NCI-H2196 (cell line): ENCODE measurements at regions not wholly inside any gene's neighbourhood (a gene's known extent, or its start where the extent isn't known, plus 50 kb on each side); places are given as distances from the start of the nearest gene placed in this dataset.
"Not testable (repeated sequence)": the region's sequence is repeated elsewhere in the genome, so short reads cannot be mapped to it uniquely, and the experiment has no call there.

Experiments used
- DNase-seq: peaks from one replicate; lab custom pipeline; 2025; ENCODE audit not compliant: unreplicated experiment; lab: John Stamatoyannopoulos, UW

DNA sequence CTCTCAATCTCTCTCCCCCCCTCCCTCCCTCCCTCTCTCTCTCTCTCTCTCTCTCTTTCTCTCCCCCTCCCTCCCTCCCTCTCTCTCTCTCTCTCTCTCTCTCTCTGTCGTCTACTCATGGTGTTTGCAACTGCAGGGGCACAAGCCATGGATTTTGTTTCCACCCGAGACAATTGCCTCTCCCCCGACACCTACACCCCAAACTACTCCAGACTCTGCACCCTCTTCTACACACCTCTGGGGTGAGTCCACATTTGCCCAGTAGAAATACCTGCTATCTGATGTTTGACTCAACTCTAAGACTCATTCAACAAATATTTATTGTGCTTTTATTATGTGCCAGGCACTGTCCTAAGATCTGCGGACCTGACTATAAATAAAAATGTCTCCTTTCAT is 93.7 kb downstream of the TMEM17 start:
- no peak for DNase-seq

DNA sequence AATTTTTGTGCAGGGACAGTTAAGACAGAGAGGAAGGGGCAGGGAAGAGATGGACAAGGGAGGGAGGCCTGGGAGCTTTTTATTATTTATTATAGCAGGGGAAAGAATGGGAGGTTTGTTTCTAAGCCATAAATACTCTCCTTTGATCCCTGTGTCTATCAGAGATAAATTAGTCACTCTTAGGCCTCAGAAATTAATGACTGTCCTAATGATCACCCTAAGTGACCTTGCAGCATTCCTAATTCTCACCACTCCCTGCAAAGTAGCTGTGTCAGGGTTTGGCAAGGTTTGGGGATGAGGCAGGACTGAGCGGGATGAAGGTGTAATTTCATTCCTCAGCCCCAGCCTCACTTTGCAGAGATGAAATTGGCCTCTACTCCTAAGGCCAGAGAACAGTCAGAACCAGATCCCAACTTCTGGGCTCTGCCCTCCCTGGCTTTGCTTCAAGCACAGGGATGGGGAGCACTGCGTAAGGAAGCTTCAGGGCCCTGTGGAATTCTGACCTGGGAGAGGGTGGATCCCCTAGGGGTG is 95.0 kb downstream of the TMEM17 start:
- no peak for DNase-seq

DNA sequence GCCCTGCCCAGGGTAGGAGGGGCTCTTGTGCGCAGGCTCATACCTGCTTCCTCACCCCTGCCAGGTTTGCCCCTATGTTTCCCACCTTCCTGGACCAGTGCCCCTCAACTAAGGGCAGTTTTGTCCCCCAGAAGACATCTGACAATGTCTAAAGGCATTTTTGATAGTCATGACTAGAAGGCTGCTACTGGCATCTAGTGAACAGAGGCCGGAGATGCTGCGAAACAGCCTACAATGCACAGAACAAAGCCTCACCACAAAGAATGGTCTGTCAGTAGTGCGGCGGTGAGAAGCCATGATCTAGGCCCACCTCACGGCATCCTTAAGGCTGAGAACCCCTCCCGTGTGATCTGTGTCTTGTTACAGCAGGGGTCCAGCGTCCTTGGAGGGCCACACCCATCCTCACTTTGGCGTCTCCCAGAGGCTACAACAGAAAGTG is 96.0 kb downstream of the TMEM17 start:
- DNase-seq: peak; percentile 12

DNA sequence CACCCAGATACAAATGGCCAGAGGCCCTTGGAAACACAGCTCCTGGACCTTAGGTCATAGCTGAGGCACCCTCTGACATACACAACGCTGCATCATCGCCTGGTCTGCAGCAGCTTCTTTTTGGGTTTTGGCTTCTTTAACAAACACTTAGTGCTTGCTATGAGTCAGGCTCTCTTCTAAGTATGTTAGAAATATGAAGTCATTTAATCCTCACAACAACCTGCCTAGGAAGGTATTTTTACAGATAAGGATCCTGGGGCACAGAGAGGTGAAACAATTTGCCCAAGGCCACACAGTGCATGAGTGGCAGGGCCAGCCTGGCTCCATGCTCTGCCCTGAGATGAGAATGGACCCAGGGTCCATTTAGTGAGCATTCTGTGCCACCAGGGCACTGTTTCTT is 96.6 kb downstream of the TMEM17 start:
- DNase-seq: no peak

DNA sequence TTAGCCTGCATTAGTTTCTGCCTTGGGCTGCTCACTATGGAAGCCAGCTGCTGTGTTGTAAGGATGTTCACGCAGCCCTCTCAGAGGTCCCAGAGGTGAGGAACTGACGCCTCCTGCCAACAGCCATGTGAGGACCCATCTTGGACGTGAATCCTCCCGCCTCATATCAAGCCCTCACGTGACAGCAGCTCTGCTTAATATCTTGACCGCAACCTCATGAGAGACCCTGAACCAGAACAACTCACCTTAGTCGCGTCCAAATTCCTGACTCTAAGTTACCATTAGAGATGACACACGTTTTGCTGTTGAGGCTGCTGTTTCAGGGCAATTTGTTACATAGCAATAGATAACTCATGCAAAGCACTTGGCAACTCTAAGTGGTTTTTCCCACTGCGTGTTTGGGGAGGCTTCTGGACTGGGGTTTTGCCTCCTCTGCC is 97.7 kb downstream of the TMEM17 start:
- DNase-seq: no peak

DNA sequence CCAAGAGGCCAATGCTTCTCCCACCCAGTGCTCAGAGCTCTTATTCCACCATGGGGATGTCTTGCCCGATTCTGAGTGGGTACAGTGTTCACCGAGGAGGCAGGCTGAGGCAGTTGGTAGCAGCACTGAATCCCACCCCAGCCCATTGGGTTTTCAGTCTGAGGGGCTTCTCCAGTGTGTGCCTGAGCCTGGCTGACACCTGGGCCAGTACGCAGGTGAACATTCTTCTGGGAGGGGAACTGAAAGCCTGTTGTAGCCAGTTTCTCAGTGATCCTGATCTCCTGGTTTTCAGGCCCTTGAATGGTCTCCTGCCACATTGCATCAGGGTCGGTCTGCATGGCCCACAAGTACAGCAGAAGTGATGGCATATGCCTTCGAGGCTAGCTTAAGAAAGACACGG is 98.2 kb downstream of the TMEM17 start:
- no peak for DNase-seq

DNA sequence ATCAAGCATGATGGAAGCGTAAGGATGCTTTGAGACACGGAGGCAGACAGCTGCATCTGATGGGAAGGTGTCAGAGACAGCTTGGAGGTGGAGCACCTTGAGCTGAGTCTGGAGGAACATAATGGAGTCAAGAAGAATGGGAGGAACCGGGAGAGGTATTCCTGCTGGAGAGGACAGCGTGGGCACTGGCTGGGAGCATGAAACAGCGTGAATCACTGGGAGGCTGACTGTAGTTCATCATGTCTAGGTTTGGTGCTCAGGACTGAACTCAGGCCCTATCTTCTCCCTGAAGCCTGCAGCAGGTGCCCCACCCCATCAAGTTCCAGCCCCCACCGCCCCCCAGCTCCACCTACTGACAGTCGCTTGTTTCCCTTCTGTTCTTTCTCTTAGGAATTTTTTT is 98.6 kb downstream of the TMEM17 start:
- DNase-seq: no peak

DNA sequence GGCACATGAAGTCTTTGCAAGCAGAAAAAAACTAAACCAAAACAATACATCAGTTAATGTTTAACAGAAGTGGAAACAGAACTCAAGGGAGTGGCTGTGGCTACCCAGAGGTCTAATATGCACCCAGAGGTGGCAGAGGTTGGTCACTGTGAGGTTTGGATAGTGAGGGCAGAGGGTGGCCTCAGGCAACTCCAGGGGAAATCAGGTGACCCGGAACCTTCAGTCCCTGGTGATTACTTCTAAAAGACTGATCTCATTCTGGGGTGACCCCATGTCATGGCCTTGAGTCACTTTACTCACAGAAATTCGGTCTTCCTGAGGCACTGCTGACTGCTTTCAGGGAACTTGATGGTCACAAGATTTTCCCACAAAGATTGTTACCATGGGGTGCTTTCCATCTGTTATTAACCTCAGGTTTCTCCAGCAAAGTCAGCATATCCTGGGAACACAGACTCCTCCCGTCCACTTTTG is 99.4 kb downstream of the TMEM17 start:
- DNase-seq: no peak

DNA sequence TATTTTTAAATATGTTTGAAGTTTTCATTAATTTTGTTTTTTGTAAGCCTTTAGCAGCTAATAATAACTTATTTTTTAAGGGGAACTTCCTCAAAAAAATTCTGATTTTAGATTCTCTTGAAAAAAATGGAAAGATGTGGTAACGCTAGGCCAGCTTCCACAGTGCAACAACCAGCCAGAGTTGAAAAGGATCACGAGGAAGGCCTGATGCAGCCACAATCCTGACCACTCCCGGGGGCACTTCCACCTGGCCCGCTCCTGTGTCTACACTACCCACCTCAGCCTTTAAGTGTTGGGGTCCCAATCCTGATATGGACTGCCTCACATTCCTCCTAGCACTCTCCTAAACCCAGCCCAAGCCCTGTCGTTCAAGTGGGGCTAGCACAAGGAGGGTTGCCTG is 101.1 kb downstream of the TMEM17 start:
- no peak for DNase-seq

DNA sequence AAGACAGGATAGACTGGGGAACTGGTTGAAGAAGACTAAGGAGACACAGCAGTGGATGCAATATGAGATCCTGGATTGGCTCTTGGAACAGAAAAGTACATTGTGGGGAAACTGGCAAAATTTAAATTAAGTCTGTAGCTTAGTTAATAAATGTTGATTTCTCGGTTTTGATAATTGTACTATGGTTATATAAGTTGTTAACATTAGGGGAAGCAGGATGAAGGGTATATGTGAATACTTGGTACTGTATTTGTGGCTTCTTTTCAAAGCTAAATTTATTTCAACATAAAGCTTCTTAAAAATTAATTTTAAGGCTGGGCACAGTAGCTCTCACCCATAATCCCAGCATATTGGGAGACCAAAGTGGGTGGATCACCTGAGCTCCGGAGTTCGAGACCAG is 103.8 kb downstream of the TMEM17 start:
- no peak for DNase-seq

DNA sequence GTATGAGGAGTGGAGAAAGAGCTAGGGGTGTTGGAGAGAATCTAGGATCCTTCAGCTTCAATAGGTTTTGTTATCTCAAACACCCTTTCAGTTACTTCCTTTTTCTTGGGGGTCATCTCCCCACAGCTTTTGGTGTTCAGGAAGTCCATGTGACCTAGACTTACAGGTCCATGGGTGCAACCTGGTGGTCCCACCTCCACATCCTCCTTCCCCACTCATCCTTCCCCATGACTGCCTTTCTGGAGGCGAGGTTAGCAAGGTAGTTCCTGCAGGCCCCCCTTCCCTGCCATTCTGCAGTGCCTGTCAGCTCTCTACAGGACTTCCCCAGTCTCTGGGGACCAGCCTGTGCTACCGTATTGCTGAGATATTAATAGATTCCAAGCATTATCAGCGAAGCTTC is 107.6 kb downstream of the TMEM17 start:
- no peak for DNase-seq

DNA sequence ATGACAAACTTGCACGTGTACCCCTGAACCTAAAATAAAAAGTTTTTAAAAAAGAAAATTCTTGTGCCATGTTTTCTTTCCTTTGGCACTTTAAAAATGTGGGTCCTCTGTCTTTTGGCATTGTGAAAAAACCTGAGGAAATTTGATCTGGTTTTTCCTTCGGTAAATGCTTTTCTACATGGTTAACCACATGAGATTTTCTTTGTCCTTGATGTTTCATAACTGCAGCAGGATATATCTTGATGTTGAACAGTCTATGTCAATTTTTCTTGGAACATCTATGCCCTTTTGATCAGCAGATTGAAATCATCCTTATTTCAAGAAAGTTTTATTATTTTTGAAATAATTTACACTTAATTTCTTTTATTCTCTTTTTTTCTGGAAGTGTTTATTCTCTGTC is 109.1 kb downstream of the TMEM17 start:
- no peak for DNase-seq

DNA sequence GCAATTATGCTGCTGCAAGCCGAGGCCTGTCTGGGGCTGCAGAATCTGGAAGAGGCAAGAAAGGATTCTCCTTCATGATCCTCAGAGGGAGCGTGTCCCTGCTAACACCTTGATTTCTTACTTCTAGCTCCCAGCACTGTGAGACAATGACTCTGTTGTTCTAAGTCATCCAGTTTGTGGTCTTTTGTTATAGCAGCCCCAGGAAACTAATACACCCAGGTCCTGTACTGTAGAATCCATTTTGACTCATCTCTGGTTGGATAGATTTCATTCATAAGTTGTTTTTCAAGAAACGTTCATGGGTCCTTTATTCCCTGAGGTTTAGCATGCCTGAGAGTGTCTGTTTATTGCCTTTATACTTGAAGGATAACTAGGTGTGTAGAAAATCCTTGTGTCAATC is 112.7 kb downstream of the TMEM17 start:
- DNase-seq: no peak

DNA sequence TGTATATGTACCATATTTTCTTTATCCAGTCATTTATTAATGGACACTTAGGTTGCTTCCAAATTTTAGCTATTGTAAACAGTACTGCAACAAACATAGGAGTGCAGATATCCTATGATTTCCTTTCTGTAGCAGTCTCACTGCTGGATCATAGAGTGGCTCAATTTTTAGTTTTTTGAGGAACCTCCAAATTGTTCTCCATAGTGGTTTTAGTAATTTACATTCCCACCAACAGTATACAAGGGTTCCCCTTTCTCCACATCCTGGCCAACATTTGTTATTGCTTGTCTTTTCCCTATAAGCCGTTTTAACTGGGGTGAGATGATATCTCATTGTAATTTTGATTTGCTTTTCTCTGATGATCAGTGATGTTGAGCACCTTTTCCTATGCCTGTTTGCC is 114.3 kb downstream of the TMEM17 start:
- DNase-seq: no peak

DNA sequence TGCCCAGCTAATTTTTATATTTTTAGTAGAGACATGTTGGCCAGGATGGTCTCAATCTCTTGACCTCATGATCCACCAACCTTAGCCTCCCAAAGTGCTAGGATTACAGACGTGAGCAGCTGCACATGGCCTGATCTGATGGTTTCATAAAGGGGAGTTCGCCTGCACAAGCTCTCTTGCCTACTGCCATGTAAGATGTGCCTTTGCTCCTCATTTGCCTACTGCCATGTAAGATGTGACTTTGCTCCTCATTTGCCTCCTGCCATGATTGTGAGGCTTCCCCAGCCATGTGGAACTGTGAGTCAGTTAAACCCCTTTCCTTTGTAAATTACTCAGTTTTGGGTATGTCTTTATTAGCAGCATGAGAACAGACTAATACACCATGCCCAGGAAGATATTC is 119.6 kb downstream of the TMEM17 start:
- not testable (repeated sequence) for DNase-seq

DNA sequence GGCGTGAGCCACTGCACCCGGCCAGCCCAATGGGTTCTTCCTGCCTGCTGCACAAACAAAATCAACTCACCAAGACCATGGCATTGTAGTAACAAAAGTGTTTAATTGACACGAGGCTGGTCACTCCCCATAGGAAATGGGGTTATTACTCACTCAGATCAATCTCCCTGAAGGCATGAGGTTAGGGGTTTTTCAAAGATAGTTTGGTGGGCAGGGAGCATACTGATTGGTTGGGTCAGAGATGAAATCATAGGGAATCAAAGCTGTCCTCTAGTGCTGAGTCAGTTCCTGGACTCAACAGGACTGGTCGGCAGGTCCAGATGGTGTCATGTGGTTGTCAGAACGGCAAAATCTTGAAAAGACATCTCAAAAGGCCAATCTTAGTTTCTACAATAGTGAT is 122.1 kb downstream of the TMEM17 start:
- DNase-seq: no peak

DNA sequence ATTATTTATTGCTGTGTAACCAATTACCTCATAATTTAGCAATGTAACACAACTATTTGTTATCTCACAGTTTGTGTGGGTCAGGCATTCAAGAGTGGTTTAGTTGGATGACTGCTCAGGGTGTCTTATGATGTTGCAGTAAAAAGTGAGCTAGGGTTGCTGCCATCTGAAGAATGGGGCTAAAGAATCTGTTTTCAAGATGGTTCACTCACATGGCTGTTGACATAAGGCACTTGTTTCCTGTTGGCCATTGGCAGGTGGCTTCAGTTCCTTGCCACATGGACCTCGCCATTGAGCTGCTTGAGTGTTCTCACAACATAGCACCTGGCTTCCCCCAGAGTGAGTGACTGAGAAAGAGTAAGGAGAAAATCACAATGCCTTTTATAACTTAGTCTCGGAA is 123.2 kb downstream of the TMEM17 start:
- DNase-seq: no peak

DNA sequence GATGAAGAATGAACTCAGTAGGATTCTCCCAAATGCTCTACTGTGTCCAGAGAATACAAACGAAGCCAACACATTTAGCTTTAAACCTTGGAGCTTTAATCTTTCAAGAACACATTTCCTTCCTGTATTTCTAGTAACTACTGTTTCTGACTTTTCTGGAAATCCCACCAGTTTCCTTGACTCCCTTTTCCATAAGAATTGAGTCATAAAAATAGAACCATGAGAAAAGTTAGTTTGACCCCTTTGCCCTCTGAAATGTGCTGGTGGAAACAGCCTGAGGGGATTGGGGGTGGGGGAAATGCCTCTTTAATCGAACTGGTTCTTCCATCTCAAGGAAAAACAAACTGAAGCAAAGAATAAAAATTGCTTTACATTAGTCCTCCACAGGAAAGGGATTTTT is 123.9 kb downstream of the TMEM17 start:
- DNase-seq: no peak

DNA sequence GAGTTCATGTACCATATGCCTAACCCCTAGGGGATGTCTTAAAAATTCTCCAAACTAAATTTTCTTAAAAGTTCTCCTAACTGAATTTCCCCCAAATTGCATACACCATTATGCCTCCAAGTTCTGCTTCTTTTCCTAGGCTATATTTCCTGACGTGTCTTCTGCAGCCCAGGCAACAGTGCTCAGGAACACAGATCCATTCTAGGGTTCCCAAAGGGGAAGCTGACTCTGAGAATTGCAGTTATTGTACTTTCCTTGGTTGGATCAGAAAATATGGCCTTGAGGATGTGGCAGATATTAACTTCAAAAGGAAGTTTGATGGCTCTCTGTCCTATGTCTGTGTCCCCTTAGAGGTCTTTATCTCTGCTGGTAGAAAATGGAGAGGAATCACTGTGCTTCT is 124.3 kb downstream of the TMEM17 start:
- DNase-seq: no peak

DNA sequence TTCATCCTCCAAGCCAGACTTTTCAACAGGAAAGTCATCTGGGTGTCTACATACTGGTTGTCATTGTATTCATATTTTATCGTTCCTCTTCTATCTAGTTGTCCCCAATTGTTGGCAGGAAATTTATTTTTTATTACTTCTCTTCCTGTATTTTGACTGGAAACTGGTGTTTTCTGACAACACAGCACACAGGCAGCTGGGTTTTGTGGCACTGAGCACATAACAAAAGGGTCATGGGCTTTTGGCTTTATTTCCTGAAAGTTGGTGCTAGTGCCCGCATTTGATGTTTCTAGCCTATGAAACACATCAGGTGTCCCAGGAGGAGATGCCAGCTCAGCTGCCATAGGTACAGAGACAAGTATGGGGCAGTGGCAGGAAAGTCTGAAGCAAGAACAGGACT is 126.4 kb downstream of the TMEM17 start:
- DNase-seq: no peak

DNA sequence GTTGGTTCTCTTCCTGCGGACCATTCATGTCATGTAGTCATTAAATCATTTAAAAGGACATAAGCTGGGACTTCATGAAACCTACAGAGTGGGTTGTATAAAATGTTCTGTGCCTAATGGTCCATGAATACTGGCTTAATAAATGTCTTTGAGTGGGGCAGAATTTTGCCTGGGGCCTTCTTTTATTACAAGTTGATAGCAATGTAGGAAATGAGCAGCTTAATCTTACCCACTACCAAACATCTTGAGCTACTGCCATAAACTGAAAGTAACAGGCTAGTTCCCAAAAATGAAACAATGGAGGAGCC is 130.9 kb downstream of the TMEM17 start:
- DNase-seq: no peak

DNA sequence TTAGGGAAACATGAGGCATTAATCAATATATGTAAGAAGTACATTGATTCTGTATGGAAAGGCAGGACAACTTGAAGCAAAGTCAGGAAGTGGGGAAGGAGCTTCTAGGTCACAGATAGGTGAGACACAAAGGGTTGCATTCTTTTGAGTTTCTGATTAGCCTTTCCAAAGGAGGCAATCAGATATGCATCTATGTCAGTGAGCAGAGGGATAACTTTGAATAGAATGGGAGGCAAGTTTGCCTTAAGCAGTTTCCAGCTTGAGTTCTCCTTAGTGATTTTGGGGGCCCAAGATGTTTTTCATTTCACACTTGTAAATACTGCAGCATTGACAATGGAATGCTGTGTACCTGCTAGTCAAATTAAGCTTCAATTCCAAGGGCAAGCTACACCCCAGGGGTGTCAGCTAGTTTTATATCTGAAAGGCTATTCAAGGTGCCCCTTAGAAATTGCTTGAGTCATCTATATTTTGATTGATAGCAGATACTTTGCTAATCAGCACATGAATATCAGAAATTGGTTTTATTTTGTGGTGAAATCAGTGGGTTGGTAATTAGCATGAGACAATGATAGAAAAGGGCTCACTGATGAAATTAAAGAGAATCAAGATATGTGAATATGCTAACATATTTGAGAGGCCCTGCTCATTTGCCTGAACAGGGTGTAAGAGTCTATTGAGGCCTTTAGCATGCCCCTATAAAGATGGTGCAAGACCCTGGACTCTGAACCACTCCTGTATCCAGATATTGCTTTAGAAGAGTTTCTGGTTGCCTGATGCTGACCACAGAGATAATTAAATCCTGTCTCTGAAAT is 131.5 kb downstream of the TMEM17 start:
- no peak for DNase-seq

DNA sequence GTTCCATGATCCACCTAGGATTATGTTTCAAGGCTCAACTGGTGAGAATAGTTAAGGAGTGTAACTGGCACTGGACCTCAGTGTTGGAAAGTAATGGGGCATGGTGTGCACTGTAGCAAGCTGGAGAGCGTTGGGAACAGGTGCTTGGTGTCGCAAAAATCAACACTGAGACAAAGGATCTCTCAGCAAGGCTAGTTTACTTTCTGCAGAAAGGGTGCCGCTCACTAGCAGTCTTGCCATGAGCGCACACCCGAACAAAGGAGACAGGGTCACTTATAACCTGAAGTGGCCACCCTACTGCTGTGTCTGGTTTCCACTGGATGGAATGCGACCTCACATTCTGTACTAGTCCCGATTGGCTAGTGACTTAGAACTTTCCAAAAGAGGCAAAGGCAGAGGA is 133.2 kb downstream of the TMEM17 start:
- DNase-seq: no peak
